ENCODE measurements at regions not wholly inside any gene's neighbourhood (a gene's known extent, or its start where the extent isn't known, plus 50 kb on each side); places are given as distances from the start of the nearest gene placed in this dataset.

DNA sequence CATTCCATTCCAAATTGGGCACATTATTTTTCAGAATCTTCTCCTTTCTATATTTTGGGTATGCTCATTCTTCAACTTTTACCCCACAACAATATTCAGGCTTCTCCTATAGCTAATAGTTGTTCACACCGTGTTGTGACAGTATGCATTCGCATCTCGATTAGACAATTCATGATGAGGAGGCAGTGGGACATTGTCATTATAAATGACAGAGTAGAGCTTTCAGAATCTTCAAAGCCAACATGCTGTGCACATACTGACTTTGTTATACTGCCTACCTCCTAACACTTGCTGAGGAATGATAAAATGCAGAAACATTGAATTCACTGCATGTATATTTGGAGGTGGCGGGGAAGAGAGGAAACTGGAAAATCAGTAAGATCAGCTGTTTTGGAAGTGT, 714.2 kb downstream of the SUCLG1 start:
- no peak overlapping the region for H3K27ac ChIP-seq (ENCODE audit: low read depth in 2 of 2, low read length in 2 of 2)
- no peaks in the 10 kb centered on the region for H3K9me3 ChIP-seq (ENCODE audit: control insufficient read depth in 2 of 3, insufficient read depth in 1 of 3, low read length in 3 of 3)
- no peaks in the 10 kb centered on the region for H3K36me3 ChIP-seq (ENCODE audit: control insufficient read depth in 2 of 3, insufficient read depth in 3 of 3, low read length in 3 of 3)
- no peak overlapping the region for H3K9ac ChIP-seq (ENCODE audit: low read length in 3 of 3)
- DNase-seq (no peak), FAIRE-seq (no peak)
- TF ChIP-seq, protein P1, sequence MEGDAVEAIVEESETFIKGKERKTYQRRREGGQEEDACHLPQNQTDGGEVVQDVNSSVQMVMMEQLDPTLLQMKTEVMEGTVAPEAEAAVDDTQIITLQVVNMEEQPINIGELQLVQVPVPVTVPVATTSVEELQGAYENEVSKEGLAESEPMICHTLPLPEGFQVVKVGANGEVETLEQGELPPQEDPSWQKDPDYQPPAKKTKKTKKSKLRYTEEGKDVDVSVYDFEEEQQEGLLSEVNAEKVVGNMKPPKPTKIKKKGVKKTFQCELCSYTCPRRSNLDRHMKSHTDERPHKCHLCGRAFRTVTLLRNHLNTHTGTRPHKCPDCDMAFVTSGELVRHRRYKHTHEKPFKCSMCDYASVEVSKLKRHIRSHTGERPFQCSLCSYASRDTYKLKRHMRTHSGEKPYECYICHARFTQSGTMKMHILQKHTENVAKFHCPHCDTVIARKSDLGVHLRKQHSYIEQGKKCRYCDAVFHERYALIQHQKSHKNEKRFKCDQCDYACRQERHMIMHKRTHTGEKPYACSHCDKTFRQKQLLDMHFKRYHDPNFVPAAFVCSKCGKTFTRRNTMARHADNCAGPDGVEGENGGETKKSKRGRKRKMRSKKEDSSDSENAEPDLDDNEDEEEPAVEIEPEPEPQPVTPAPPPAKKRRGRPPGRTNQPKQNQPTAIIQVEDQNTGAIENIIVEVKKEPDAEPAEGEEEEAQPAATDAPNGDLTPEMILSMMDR (IDR thresholded peaks at IDR 0.05; ENCODE audit: borderline replicate concordance, extremely low read depth, insufficient read depth): no peak
- no peak overlapping the region for H3K4me3 ChIP-seq (ENCODE audit: low read length in 3 of 3)
- H3K4me1 ChIP-seq (ENCODE audit: control insufficient read depth in 2 of 3, insufficient read depth in 2 of 3, low read depth in 1 of 3, low read length in 3 of 3): no peaks in the 10 kb centered on the region
- intact Hi-C loops (cut with DNase I): no loop called here
- no peaks in the 10 kb centered on the region for H3K27me3 ChIP-seq (ENCODE audit: control insufficient read depth, insufficient read depth, low read length)

DNA sequence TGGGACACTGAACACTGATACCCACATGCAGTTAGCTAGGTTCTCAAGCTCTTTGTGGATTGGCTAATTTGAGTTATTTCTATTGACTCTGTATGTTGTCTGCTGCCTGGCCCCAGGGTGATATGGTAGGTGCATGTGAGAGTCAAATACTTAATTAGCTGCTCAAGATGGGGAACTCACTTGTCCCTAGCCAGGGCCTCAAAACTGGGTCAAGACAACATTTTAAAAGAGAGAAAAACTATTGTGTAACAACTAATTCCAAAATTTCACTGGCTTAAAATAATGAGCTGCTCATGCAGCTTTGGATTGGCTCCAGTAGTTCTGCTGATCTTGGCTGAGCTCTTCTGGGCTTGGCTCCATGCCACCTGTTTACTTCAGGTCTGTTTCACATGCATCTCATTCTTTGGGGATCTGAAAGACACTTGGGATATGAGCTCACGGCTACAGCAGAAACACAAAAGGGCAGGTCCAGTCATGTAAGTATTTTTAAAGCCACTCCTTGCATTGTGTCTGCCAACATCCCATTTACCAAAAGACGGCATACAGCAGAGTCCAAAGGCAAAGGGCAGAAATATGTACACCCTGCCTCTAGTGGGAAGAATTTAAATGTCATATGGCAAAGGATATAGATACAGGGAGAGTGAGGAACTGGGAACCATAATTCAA, 716.8 kb downstream of the SUCLG1 start:
- intact Hi-C loops (cut with DNase I): no loop called here
- DNase-seq (peak in 3 of 5 donors; percentile 9 to 27 (median 9)), FAIRE-seq (no peak)

DNA sequence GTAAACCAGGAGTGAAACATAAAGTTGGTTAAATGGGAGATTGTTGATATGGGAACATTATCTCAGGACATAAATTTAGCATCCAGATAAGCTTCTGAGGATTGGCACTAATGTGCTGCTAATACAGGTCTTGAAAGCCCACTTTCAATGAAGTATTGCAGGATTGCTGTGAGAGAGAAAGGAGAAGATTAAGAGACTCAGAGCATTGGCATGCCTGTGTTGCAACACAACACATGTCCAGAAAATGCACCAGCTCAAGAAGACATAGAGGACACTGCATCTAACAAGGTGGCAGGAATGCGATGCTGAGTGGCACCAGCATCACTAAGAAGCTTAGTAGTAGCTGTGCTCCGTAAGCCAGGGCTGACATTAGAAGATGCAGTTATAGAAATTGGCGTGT, 728.9 kb downstream of the SUCLG1 start:
- DNase-seq: no peak
- no peak overlapping the region for H3K4me3 ChIP-seq (ENCODE audit: low read length in 3 of 3)
- no peak overlapping the region for H3K27ac ChIP-seq (ENCODE audit: low read depth in 2 of 2, low read length in 2 of 2)
- FAIRE-seq: no peak
- no peak overlapping the region for H3K9ac ChIP-seq (ENCODE audit: low read length in 3 of 3)
- TF ChIP-seq, protein P1 (IDR thresholded peaks at IDR 0.05; ENCODE audit: borderline replicate concordance, extremely low read depth, insufficient read depth): no peak
- H3K4me1 ChIP-seq (ENCODE audit: control insufficient read depth in 2 of 3, insufficient read depth in 2 of 3, low read depth in 1 of 3, low read length in 3 of 3): no peaks in the 10 kb centered on the region
- H3K36me3 ChIP-seq (ENCODE audit: control insufficient read depth in 2 of 3, insufficient read depth in 3 of 3, low read length in 3 of 3): no peaks in the 10 kb centered on the region
- intact Hi-C loops (cut with DNase I): no loop called here
- no peaks in the 10 kb centered on the region for H3K27me3 ChIP-seq (ENCODE audit: control insufficient read depth, insufficient read depth, low read length)
- H3K9me3 ChIP-seq (ENCODE audit: control insufficient read depth in 2 of 3, insufficient read depth in 1 of 3, low read length in 3 of 3): no peaks in the 10 kb centered on the region

More for the DNA sequence above, 716.8 kb downstream of the SUCLG1 start:
- no peak overlapping the region for H3K27ac ChIP-seq (ENCODE audit: low read depth in 2 of 2, low read length in 2 of 2)
- no peaks in the 10 kb centered on the region for H3K36me3 ChIP-seq (ENCODE audit: control insufficient read depth in 2 of 3, insufficient read depth in 3 of 3, low read length in 3 of 3)
- H3K9me3 ChIP-seq (ENCODE audit: control insufficient read depth in 2 of 3, insufficient read depth in 1 of 3, low read length in 3 of 3): no peaks in the 10 kb centered on the region
- H3K4me1 ChIP-seq (ENCODE audit: control insufficient read depth in 2 of 3, insufficient read depth in 2 of 3, low read depth in 1 of 3, low read length in 3 of 3): no peaks in the 10 kb centered on the region
- H3K9ac ChIP-seq (ENCODE audit: low read length in 3 of 3): no peak overlapping the region
- H3K27me3 ChIP-seq (ENCODE audit: control insufficient read depth, insufficient read depth, low read length): no peaks in the 10 kb centered on the region
- H3K4me3 ChIP-seq (ENCODE audit: low read length in 3 of 3): no peak overlapping the region
- TF ChIP-seq, protein P1 (IDR thresholded peaks at IDR 0.05; ENCODE audit: borderline replicate concordance, extremely low read depth, insufficient read depth): no peak

GRCh38 chr2:83725735-83726134, 733.3 kb downstream of the SUCLG1 start:
- intact Hi-C loops (cut with DNase I): no loop called here
- H3K4me3 ChIP-seq (ENCODE audit: low read length in 3 of 3): no peak overlapping the region
- no peaks in the 10 kb centered on the region for H3K4me1 ChIP-seq (ENCODE audit: control insufficient read depth in 2 of 3, insufficient read depth in 2 of 3, low read depth in 1 of 3, low read length in 3 of 3)
- H3K9ac ChIP-seq (ENCODE audit: low read length in 3 of 3): no peak overlapping the region
- no peaks in the 10 kb centered on the region for H3K36me3 ChIP-seq (ENCODE audit: control insufficient read depth in 2 of 3, insufficient read depth in 3 of 3, low read length in 3 of 3)
- H3K9me3 ChIP-seq (ENCODE audit: control insufficient read depth in 2 of 3, insufficient read depth in 1 of 3, low read length in 3 of 3): no peaks in the 10 kb centered on the region
- TF ChIP-seq, protein P1 (IDR thresholded peaks at IDR 0.05; ENCODE audit: borderline replicate concordance, extremely low read depth, insufficient read depth): no peak
- no peak for FAIRE-seq
- no peaks in the 10 kb centered on the region for H3K27me3 ChIP-seq (ENCODE audit: control insufficient read depth, insufficient read depth, low read length)
- H3K27ac ChIP-seq (ENCODE audit: low read depth in 2 of 2, low read length in 2 of 2): no peak overlapping the region
- DNase-seq: no peak
